Hematopoietic multipotent progenitor cell treated with erythropoietin and hydrocortisone succinate and interleukin-3 and kit ligand, for 8 days (in vitro differentiated cells): ENCODE measurements at regions not wholly inside any gene's neighbourhood (a gene's known extent, or its start where the extent isn't known, plus 50 kb on each side); places are given as distances from the start of the nearest gene placed in this dataset.

Source experiments
- DNase-seq: peaks from one replicate; pipeline ENCODE4 v3.0.0-alpha.2; 2015

GRCh38 chr20:7264137-7264536 is 496.7 kb downstream of the BMP2 start:
- DNase-seq = no peak

- no peak for DNase-seq
Measured at GRCh38 chr20:7269452-7269851, 502.0 kb downstream of the BMP2 start.

GRCh38 chr20:7272512-7272911 is 505.0 kb downstream of the BMP2 start:
- DNase-seq = no peak

GRCh38 chr20:7274870-7275269 is 507.4 kb downstream of the BMP2 start:
- no peak for DNase-seq

GRCh38 chr20:7275645-7276237 is 508.3 kb downstream of the BMP2 start:
- DNase-seq = no peak

- peak; percentile 68 for DNase-seq
Measured at GRCh38 chr20:7285918-7286556, 518.6 kb downstream of the BMP2 start.

GRCh38 chr20:7291323-7291943 is 523.9 kb downstream of the BMP2 start:
- no peak for DNase-seq

GRCh38 chr20:7291946-7292345 is 524.5 kb downstream of the BMP2 start:
- DNase-seq = no peak

GRCh38 chr20:7294816-7295360 is 527.4 kb downstream of the BMP2 start:
- DNase-seq = no peak

- no peak for DNase-seq
Measured at GRCh38 chr20:7301807-7302206, 534.3 kb downstream of the BMP2 start.

GRCh38 chr20:7302250-7302649 is 534.8 kb downstream of the BMP2 start:
- no peak for DNase-seq

- no peak for DNase-seq
Measured at GRCh38 chr20:7305976-7306375, 538.5 kb downstream of the BMP2 start.

GRCh38 chr20:7308163-7308562 is 540.7 kb downstream of the BMP2 start:
- DNase-seq = no peak

- no peak for DNase-seq
Measured at GRCh38 chr20:7313047-7313446, 545.6 kb downstream of the BMP2 start.

GRCh38 chr20:7323957-7324356 is 556.5 kb downstream of the BMP2 start:
- DNase-seq = no peak

- no peak for DNase-seq
Measured at GRCh38 chr20:7327810-7328209, 560.3 kb downstream of the BMP2 start.

- DNase-seq = no peak
Measured at GRCh38 chr20:7330850-7331249, 563.4 kb downstream of the BMP2 start.

GRCh38 chr20:7332169-7332568 is 564.7 kb downstream of the BMP2 start:
- DNase-seq = no peak

GRCh38 chr20:7333841-7334240 is 566.4 kb downstream of the BMP2 start:
- no peak for DNase-seq

- no peak for DNase-seq
Measured at GRCh38 chr20:7346026-7346425, 578.5 kb downstream of the BMP2 start.

- no peak for DNase-seq
Measured at GRCh38 chr20:7346562-7346961, 579.1 kb downstream of the BMP2 start.

GRCh38 chr20:7347409-7347808 is 579.9 kb downstream of the BMP2 start:
- no peak for DNase-seq

- no peak for DNase-seq
Measured at GRCh38 chr20:7348253-7348652, 580.8 kb downstream of the BMP2 start.

- no peak for DNase-seq
Measured at GRCh38 chr20:7352165-7352564, 584.7 kb downstream of the BMP2 start.
